SK-N-SH (cell line): ENCODE measurements at regions not wholly inside any gene's neighbourhood (a gene's known extent, or its start where the extent isn't known, plus 50 kb on each side); places are given as distances from the start of the nearest gene placed in this dataset.

Experiments
- CHD2 ChIP-seq: fragments of 150-350 bp; IDR thresholded peaks from 2 replicates; pipeline ENCODE4 v1.6.1; 2018; ENCODE audit warnings: low read length; ENCODE audit not compliant: partially characterized antibody
- CTCF ChIP-seq: fragments of 200-600 bp; sonication (generic); IDR thresholded peaks from 2 replicates; pipeline ENCODE4 v1.6.1; 2017; ENCODE audit warnings: antibody characterized with exemption, mild to moderate bottlenecking, moderate library complexity
- EZH2phosphoT487 ChIP-seq: fragments of 200-600 bp; sonication (generic); IDR thresholded peaks from 2 replicates; pipeline ENCODE4 v1.6.1; 2017; ENCODE audit warnings: low read depth, mixed run types, mild to moderate bottlenecking, antibody characterized with exemption, moderate library complexity, borderline replicate concordance
- GATA2 ChIP-seq: sonication (generic); formaldehyde crosslinking; IDR thresholded peaks from 2 replicates; pipeline ENCODE4 v1.5.0; 2020; ENCODE audit warnings: mild to moderate bottlenecking, missing genetic modification reagents
- JUND ChIP-seq: IDR thresholded peaks from 2 replicates; pipeline ENCODE4 v1.4.0; 2012
- MEF2A ChIP-seq: IDR thresholded peaks from 2 replicates; pipeline ENCODE4 v1.4.0; 2012; ENCODE audit warnings: low read depth, borderline replicate concordance
- SIN3A ChIP-seq: IDR thresholded peaks from 2 replicates; pipeline ENCODE4 v1.6.1; 2012; ENCODE audit warnings: low read depth, mild to moderate bottlenecking, low read length, moderate library complexity, borderline replicate concordance
- TCF12 ChIP-seq: IDR thresholded peaks from 2 replicates; pipeline ENCODE4 v1.4.0; 2012
- YY1 ChIP-seq: IDR thresholded peaks from 2 replicates; pipeline ENCODE4 v1.4.0; 2012; ENCODE audit warnings: low read depth, mild to moderate bottlenecking

GRCh38 chr17:79669861-79670260, 59.0 kb upstream of the RBFOX3 start:
- no peak for TF ChIP-seq CTCF
- no peak for TF ChIP-seq GATA2 (CRISPR knock-in tag)
- TF ChIP-seq TCF12, result no peak
- no peak for TF ChIP-seq MEF2A
- no peak for TF ChIP-seq YY1
- TF ChIP-seq JUND, result no peak
- no peak for TF ChIP-seq EZH2phosphoT487
- no peak for TF ChIP-seq CHD2
- TF ChIP-seq SIN3A, result no peak
